ENCODE measurements at regions not wholly inside any gene's neighbourhood (a gene's known extent, or its start where the extent isn't known, plus 50 kb on each side); places are given as distances from the start of the nearest gene placed in this dataset.

- TF ChIP-seq CTCF (IDR thresholded peaks at IDR 0.05) (no peak), EZH2 (IDR thresholded peaks at IDR 0.05; ENCODE audit: borderline replicate concordance, insufficient read depth, low read depth, low read length, poor library complexity, severe bottlenecking) (no peak)
These were observed 75.1 kb upstream of the BHLHE23 start for GRCh38 chr20:63081831-63082230.

Measured in B cell (primary cell).